NCI-H526 (cell line): ENCODE measurements at regions not wholly inside any gene's neighbourhood (a gene's known extent, or its start where the extent isn't known, plus 50 kb on each side); places are given as distances from the start of the nearest gene placed in this dataset.
"Not testable (repeated sequence)": the region's sequence is repeated elsewhere in the genome, so short reads cannot be mapped to it uniquely, and the experiment has no call there.

Source experiments
- DNase-seq, 2 experiments: peaks; one replicate each; lab custom pipeline; 2025; lab: John Stamatoyannopoulos, UW

- DNase-seq: no peak
Measured at GRCh38 chr7:106583706-106584690, 77.0 kb downstream of the CCDC71L start.

- no peak for DNase-seq
Measured at GRCh38 chr7:106583100-106583499, 77.9 kb downstream of the CCDC71L start.

GRCh38 chr7:106582365-106582764 is 78.6 kb downstream of the CCDC71L start:
- DNase-seq: no peak

GRCh38 chr7:106579086-106579485 is 81.9 kb downstream of the CCDC71L start:
- DNase-seq: not testable (repeated sequence)

GRCh38 chr7:106575138-106575823 is 85.7 kb downstream of the CCDC71L start:
- no peak for DNase-seq

GRCh38 chr7:106573738-106574137 is 87.2 kb downstream of the CCDC71L start:
- no peak for DNase-seq

- DNase-seq: no peak
Measured at GRCh38 chr7:106573125-106573663, 87.8 kb downstream of the CCDC71L start.

- no peak for DNase-seq
Measured at GRCh38 chr7:106572394-106573124, 88.4 kb downstream of the CCDC71L start.

GRCh38 chr7:106571563-106571962 is 89.4 kb downstream of the CCDC71L start:
- DNase-seq: no peak

- DNase-seq: no peak
Measured at GRCh38 chr7:106570948-106571418, 90.0 kb downstream of the CCDC71L start.

GRCh38 chr7:106570146-106570545 is 90.8 kb downstream of the CCDC71L start:
- no peak for DNase-seq

- no peak for DNase-seq
Measured at GRCh38 chr7:106569500-106569929, 91.4 kb downstream of the CCDC71L start.

- DNase-seq: peak; percentile 48 to 63
Measured at GRCh38 chr7:106568680-106569499, 92.1 kb downstream of the CCDC71L start.

GRCh38 chr7:106568002-106568679 is 92.8 kb downstream of the CCDC71L start:
- DNase-seq: no peak

GRCh38 chr7:106567204-106568001 is 93.6 kb downstream of the CCDC71L start:
- not testable (repeated sequence) for DNase-seq

- DNase-seq: no peak
Measured at GRCh38 chr7:106566672-106567071, 94.3 kb downstream of the CCDC71L start.

- DNase-seq: no peak
Measured at GRCh38 chr7:106566196-106566595, 94.8 kb downstream of the CCDC71L start.

- DNase-seq: no peak
Measured at GRCh38 chr7:106565428-106565827, 95.5 kb downstream of the CCDC71L start.

GRCh38 chr7:106563466-106564150 is 97.3 kb downstream of the CCDC71L start:
- no peak for DNase-seq
